Smooth muscle cell (in vitro differentiated cells): ENCODE measurements at regions not wholly inside any gene's neighbourhood (a gene's known extent, or its start where the extent isn't known, plus 50 kb on each side); places are given as distances from the start of the nearest gene placed in this dataset.

ENCODE experiments used
- DNase-seq: peaks from one replicate; lab custom pipeline; 2025; ENCODE audit not compliant: unreplicated experiment; lab: John Stamatoyannopoulos, UW
- H2AFZ ChIP-seq: fragments of 200-600 bp; sonication (generic); 2 replicates; pipeline ENCODE4 v1.6.0; 2016; ENCODE audit warnings: antibody characterized with exemption, low read depth, mild to moderate bottlenecking
- H3F3A ChIP-seq: fragments of 200-600 bp; sonication (generic); 2 replicates; pipeline ENCODE4 v1.6.0; 2017; ENCODE audit warnings: antibody characterized with exemption, low read depth
- H3K27ac ChIP-seq: fragments of 200-600 bp; sonication (generic); 2 replicates; pipeline ENCODE4 v1.5.1; 2016; ENCODE audit warnings: low read depth, mild to moderate bottlenecking
- H3K27me3 ChIP-seq: fragments of 200-600 bp; sonication (generic); 2 replicates; pipeline ENCODE4 v1.6.1; 2016; ENCODE audit warnings: low read depth, mild to moderate bottlenecking
- H3K36me3 ChIP-seq: fragments of 200-600 bp; sonication (generic); 2 replicates; pipeline ENCODE4 v1.5.1; 2016; ENCODE audit warnings: low read depth
- H3K4me1 ChIP-seq: fragments of 200-600 bp; sonication (generic); 2 replicates; pipeline ENCODE4 v1.5.1; 2016; ENCODE audit warnings: low read depth
- H3K4me2 ChIP-seq: fragments of 200-600 bp; sonication (generic); 2 replicates; pipeline ENCODE4 v1.6.0; 2016; ENCODE audit warnings: mild to moderate bottlenecking
- H3K4me3 ChIP-seq: fragments of 200-600 bp; sonication (generic); 2 replicates; pipeline ENCODE4 v1.5.1; 2016; ENCODE audit warnings: mild to moderate bottlenecking
- H3K79me2 ChIP-seq: fragments of 200-600 bp; sonication (generic); 2 replicates; pipeline ENCODE4 v1.6.0; 2016; ENCODE audit warnings: low read depth, mild to moderate bottlenecking
- H3K9ac ChIP-seq: fragments of 200-600 bp; sonication (generic); 2 replicates; pipeline ENCODE4 v1.6.0; 2016; ENCODE audit warnings: low read depth
- H3K9me3 ChIP-seq: fragments of 200-600 bp; sonication (generic); replicated peaks from 2 replicates; pipeline ENCODE4 v1.5.1; 2016; ENCODE audit warnings: low read depth
- H4K20me1 ChIP-seq: fragments of 200-600 bp; sonication (generic); 2 replicates; pipeline ENCODE4 v1.6.0; 2016; ENCODE audit warnings: low read depth
- CTCF ChIP-seq: fragments of 200-600 bp; sonication (generic); IDR thresholded peaks from 2 replicates; pipeline ENCODE4 v1.5.1; 2017; ENCODE audit warnings: borderline replicate concordance, mild to moderate bottlenecking, antibody characterized with exemption; ENCODE audit not compliant: insufficient read depth, poor library complexity, severe bottlenecking
- WGBS: methylation state at CpG from one replicate; pipeline ENCODE4 v1.1.7; 2016; ENCODE audit warnings: low lambda C conversion rate; 5-methylcytosine and 5-hydroxymethylcytosine counted together

- DNase-seq, result no peak
- H3K27me3 ChIP-seq, result no peaks in the 10 kb centered on the region
Observed at GRCh38 chr4:91829531-91829930, 474.2 kb upstream of the GRID2 start.

GRCh38 chr4:91830681-91831395 lies 472.9 kb upstream of the GRID2 start:
- no peak overlapping the region for H3K4me2 ChIP-seq
- H3K27ac ChIP-seq, result no peak overlapping the region
- no peak overlapping the region for H3K4me3 ChIP-seq
- H3F3A ChIP-seq, result no peaks in the 10 kb centered on the region
- no peaks in the 10 kb centered on the region for H3K4me1 ChIP-seq
- no peak overlapping the region for H3K9ac ChIP-seq
- peaks cover 8% of the 10 kb centered on the region for H3K9me3 ChIP-seq
- no peaks in the 10 kb centered on the region for H4K20me1 ChIP-seq
- H3K27me3 ChIP-seq, result no peaks in the 10 kb centered on the region
- no peaks in the 10 kb centered on the region for H3K36me3 ChIP-seq
- DNase-seq, result no peak
- no peaks in the 10 kb centered on the region for H3K79me2 ChIP-seq
- WGBS, result 95% methylated on average over 4 of the region's 4 CpGs
- H2AFZ ChIP-seq, result no peak overlapping the region
- TF ChIP-seq CTCF, result no peak

More at GRCh38 chr4:91829531-91829930, 474.2 kb upstream of the GRID2 start:
- WGBS, result 75% methylated on average over 1 of the region's 1 CpG
- H3K4me3 ChIP-seq, result no peak overlapping the region
- H3K27ac ChIP-seq, result no peak overlapping the region
- no peaks in the 10 kb centered on the region for H3F3A ChIP-seq
- H3K9ac ChIP-seq, result no peak overlapping the region
- no peak overlapping the region for H2AFZ ChIP-seq
- peaks cover 15% of the 10 kb centered on the region for H3K9me3 ChIP-seq
- H3K79me2 ChIP-seq, result no peaks in the 10 kb centered on the region
- TF ChIP-seq CTCF, result no peak
- no peaks in the 10 kb centered on the region for H3K4me1 ChIP-seq
- no peaks in the 10 kb centered on the region for H4K20me1 ChIP-seq
- H3K4me2 ChIP-seq, result no peak overlapping the region
- H3K36me3 ChIP-seq, result no peaks in the 10 kb centered on the region

GRCh38 chr4:91837608-91838029 lies 466.1 kb upstream of the GRID2 start:
- H3K4me1 ChIP-seq, result no peaks in the 10 kb centered on the region
- no peaks in the 10 kb centered on the region for H4K20me1 ChIP-seq
- no peak overlapping the region for H2AFZ ChIP-seq
- H3K36me3 ChIP-seq, result no peaks in the 10 kb centered on the region
- H3K4me3 ChIP-seq, result no peak overlapping the region
- WGBS, result 0% methylated on average over 1 of the region's 1 CpG
- TF ChIP-seq CTCF, result no peak
- H3F3A ChIP-seq, result no peaks in the 10 kb centered on the region
- no peak overlapping the region for H3K9ac ChIP-seq
- H3K27ac ChIP-seq, result peak overlapping the region; percentile 1
- DNase-seq, result no peak
- H3K9me3 ChIP-seq, result peaks cover 8% of the 10 kb centered on the region
- no peaks in the 10 kb centered on the region for H3K27me3 ChIP-seq
- H3K79me2 ChIP-seq, result no peaks in the 10 kb centered on the region
- no peak overlapping the region for H3K4me2 ChIP-seq
